AG04450 (cell line): ENCODE measurements at regions not wholly inside any gene's neighbourhood (a gene's known extent, or its start where the extent isn't known, plus 50 kb on each side); places are given as distances from the start of the nearest gene placed in this dataset.

Experiments
- CTCF ChIA-PET: fragments of 300-600, 350-600 bp; formaldehyde crosslinking; extraction: SDS; loops from one replicate; lab custom pipeline; 2022; ENCODE audit warnings: antibody characterized with exemption, inconsistent platforms; lab: Charles Lee
- POLR2A ChIA-PET: fragments of 350-600 bp; formaldehyde crosslinking; extraction: SDS; loops from one replicate; lab custom pipeline; 2021; ENCODE audit warnings: antibody characterized with exemption, inconsistent platforms; lab: Yijun Ruan, JAX
- DNase-seq: peaks from one replicate; pipeline ENCODE4 v3.0.0-alpha.2; 2011; ENCODE audit warnings: low read depth, low spot score
- H3K27ac ChIP-seq: one replicate; pipeline ENCODE4 v1.5.1; 2012; ENCODE audit warnings: low read depth, low read length, control low read depth
- H3K27me3 ChIP-seq: one replicate; pipeline ENCODE4 v1.6.0; 2012; ENCODE audit warnings: low read length; ENCODE audit not compliant: control insufficient read depth, insufficient read depth
- H3K4me3 ChIP-seq: 2 replicates; pipeline ENCODE4 v1.5.1; 2011; ENCODE audit warnings: mild to moderate bottlenecking, low read depth, low read length, control low read depth
- H3K9me3 ChIP-seq: 2 replicates; pipeline ENCODE4 v1.5.1; 2012; ENCODE audit warnings: low read length; ENCODE audit not compliant: control insufficient read depth, insufficient read depth
- TF ChIP-seq, protein P1 (sequence below): IDR thresholded peaks from 2 replicates; pipeline ENCODE4 v1.5.1; 2011; ENCODE audit warnings: low read depth, low read length, control low read depth, inconsistent platforms

- H3K9me3 ChIP-seq, result no peaks in the 10 kb centered on the region
- no peak overlapping the region for H3K4me3 ChIP-seq
- peaks cover 10% of the 10 kb centered on the region for H3K27me3 ChIP-seq
- no peak for DNase-seq
- H3K27ac ChIP-seq, result no peak overlapping the region
- TF ChIP-seq, protein P1, sequence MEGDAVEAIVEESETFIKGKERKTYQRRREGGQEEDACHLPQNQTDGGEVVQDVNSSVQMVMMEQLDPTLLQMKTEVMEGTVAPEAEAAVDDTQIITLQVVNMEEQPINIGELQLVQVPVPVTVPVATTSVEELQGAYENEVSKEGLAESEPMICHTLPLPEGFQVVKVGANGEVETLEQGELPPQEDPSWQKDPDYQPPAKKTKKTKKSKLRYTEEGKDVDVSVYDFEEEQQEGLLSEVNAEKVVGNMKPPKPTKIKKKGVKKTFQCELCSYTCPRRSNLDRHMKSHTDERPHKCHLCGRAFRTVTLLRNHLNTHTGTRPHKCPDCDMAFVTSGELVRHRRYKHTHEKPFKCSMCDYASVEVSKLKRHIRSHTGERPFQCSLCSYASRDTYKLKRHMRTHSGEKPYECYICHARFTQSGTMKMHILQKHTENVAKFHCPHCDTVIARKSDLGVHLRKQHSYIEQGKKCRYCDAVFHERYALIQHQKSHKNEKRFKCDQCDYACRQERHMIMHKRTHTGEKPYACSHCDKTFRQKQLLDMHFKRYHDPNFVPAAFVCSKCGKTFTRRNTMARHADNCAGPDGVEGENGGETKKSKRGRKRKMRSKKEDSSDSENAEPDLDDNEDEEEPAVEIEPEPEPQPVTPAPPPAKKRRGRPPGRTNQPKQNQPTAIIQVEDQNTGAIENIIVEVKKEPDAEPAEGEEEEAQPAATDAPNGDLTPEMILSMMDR, result no peak
- ChIA-PET CTCF (interaction anchor here (1.8 kb wide), 1 partner anchor 230 kb away, joined by 4 read pairs; no protein-coding TSS in a partner anchor), POLR2A (no interaction called here)
Measured at GRCh38 chr7:39810710-39811109, 139.3 kb upstream of the CDK13 start.

DNA sequence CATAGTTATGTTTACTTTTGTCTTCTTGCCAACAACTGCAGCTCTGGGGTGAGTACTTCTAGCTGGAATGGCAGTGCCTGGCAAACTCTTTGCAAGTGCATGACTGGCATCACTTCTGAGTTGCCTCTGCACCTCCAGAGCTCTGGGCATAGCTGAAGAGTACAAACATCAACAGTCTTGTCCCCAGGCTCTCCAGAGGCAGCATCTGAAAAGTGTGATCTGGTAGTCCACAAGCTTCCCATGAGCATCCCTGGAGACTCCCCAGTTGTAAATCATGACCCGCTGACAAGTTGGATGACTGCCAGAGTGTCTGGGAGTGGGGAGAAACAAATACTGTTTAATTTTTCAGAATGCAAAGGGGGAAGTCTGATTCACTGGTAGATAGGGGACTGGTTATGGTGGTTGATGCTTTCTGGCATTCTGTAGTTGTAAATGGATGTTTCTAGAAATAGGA is 138.9 kb upstream of the CDK13 start:
- ChIA-PET POLR2A (no interaction called here), CTCF (interaction anchor here (1.8 kb wide), 1 partner anchor 231 kb away, joined by 4 read pairs; no protein-coding TSS in a partner anchor)
- H3K27me3 ChIP-seq, result peaks cover 12% of the 10 kb centered on the region
- no peak for DNase-seq
- TF ChIP-seq, protein P1, result no peak
- no peak overlapping the region for H3K4me3 ChIP-seq
- no peak overlapping the region for H3K27ac ChIP-seq
- no peaks in the 10 kb centered on the region for H3K9me3 ChIP-seq

DNA sequence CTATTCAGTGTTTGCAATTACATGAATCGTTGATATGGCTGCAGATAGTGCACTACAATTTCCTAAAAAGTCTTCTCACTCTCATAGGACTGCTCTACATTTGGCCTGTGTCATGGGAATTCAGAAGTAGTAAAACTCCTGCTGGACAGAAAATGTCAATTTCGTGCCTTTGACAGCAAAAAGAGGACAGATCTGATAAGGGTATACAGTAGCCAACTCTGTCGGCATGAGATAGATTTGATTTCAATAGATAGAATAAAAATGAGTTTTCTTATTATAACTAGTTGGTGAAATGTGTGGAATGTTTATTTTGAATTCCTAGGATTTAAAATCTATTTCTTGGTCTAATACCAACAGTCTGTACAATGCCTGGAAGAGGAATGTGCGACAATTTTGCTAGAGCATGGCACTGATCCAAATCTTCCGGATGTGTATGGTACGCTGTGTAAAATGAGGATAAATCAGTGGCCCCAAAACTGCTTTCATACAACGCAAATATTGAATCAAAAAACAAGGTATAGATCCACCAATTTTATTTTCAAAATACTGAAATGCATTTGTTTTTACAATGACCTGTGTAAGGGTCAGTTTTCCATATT is 133.5 kb upstream of the CDK13 start:
- peaks cover 25% of the 10 kb centered on the region for H3K27me3 ChIP-seq
- TF ChIP-seq, protein P1, result no peak
- no peaks in the 10 kb centered on the region for H3K9me3 ChIP-seq
- no peak overlapping the region for H3K27ac ChIP-seq
- POLR2A ChIA-PET, result no interaction called here
- CTCF ChIA-PET, result no interaction called here
- DNase-seq, result no peak
- H3K4me3 ChIP-seq, result no peak overlapping the region

DNA sequence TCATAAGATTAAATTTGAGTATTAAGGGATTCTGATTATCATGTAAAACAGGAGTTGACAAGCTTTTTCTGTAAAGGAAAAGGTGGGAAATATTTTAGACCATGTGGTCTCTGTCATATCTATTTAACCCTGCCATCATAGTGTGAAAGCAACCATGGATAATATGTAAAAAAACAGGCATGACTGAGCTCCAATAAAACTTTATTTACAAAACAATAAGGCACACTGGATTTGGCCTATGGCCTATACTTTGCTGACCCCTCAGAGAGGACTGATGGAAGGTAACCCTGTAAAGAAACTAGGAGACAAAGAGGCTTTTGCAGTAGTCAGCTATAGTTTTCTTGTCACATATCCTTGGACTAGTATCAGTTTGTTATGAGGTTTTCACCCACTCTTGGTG is 130.5 kb upstream of the CDK13 start:
- TF ChIP-seq, protein P1, result no peak
- POLR2A ChIA-PET, result no interaction called here
- H3K4me3 ChIP-seq, result no peak overlapping the region
- H3K27ac ChIP-seq, result no peak overlapping the region
- H3K27me3 ChIP-seq, result peaks cover 22% of the 10 kb centered on the region
- no peaks in the 10 kb centered on the region for H3K9me3 ChIP-seq
- DNase-seq, result no peak
- CTCF ChIA-PET, result no interaction called here

DNA sequence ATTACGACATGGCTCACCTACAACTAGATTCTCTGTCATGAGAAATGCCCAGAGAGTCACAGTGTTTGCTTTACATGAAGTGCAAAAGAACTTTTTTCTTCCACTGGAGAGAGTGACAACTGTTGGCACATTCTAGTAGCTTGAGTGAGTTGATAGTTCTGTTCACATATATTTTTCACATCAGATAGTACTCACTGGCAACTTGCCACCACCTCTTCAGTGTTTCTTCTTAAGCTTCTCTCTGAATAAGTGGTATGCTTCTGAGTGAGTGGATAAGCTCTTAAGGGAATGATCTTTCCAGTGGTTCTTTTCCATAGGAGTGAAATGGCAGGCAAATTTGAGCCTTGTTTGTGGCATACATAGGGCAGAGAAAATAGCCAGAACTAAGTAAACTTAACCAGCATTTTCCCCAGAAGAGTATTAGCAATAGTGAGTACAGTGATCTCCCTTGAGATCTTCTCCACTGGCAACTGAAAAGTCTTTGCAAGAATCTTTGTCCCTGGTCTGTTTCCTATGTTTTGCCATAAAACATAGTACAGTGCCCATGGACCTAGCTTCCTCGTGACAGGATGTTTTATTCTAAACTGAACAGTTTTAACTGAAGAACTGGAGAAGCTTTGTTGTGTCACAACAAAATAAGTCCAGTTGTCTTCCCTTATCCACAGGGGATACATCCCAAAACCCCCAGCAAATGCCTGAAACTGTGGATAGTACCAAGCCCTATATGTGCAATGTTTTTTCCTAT is 125.4 kb upstream of the CDK13 start:
- H3K27me3 ChIP-seq, result peaks cover 17% of the 10 kb centered on the region

More for the DNA sequence above, 125.4 kb upstream of the CDK13 start:
- Histone ChIP-seq H3K4me3 (no peak overlapping the region), H3K9me3 (no peaks in the 10 kb centered on the region; the same call in 1 of the 2 replicates), H3K27ac (no peak overlapping the region)
- ChIA-PET POLR2A (no interaction called here), CTCF (interaction anchor here (0.5 to 0.6 kb wide), 2 partner anchors 60 to 88 kb away, joined by 3 to 5 read pairs; no protein-coding TSS in a partner anchor)
- TF ChIP-seq, protein P1, result no peak
- DNase-seq, result no peak
